Esophagus squamous epithelium (tissue), 4 donors: ENCODE measurements at regions not wholly inside any gene's neighbourhood (a gene's known extent, or its start where the extent isn't known, plus 50 kb on each side); places are given as distances from the start of the nearest gene placed in this dataset.

ENCODE experiments used
- CTCF ChIP-seq, 6 experiments: fragments of 450-650 bp in 4 of 6; fragments of 200-600 bp in 2 of 6; sonication (generic) in 2 of 6; IDR thresholded peaks; one replicate each; pipeline ENCODE4 v1.5.1; 2016 to 2019; ENCODE audit warnings: antibody characterized with exemption in 6 of 6, mild to moderate bottlenecking in 4 of 6, moderate library complexity in 4 of 6
- POLR2A ChIP-seq, 4 donors: fragments of 450-650 bp; IDR thresholded peaks; one replicate each; pipeline ENCODE4 v1.6.1; 2017; ENCODE audit warnings: antibody characterized with exemption in 4 of 4, mild to moderate bottlenecking in 4 of 4, moderate library complexity in 3 of 4

GRCh38 chr1:29835874-29836273 is 599.6 kb downstream of the PTPRU start:
- no peak for TF ChIP-seq POLR2A (IDR thresholded peaks at IDR 0.05)
- no peak for TF ChIP-seq CTCF (IDR thresholded peaks at IDR 0.05)
